ENCODE measurements at regions not wholly inside any gene's neighbourhood (a gene's known extent, or its start where the extent isn't known, plus 50 kb on each side); places are given as distances from the start of the nearest gene placed in this dataset.

- Mint-ChIP-seq H3K27me3 (ENCODE audit: low read depth) (peaks cover 1% of the 10 kb centered on the region), H3K9me3 (ENCODE audit: low read depth) (no peaks in the 10 kb centered on the region), H3K4me1 (ENCODE audit: low read depth) (no peaks in the 10 kb centered on the region), H3K36me3 (ENCODE audit: low read depth) (no peaks in the 10 kb centered on the region), H3K27ac (ENCODE audit: unreplicated experiment) (no peak overlapping the region), H3K4me3 (ENCODE audit: unreplicated experiment) (no peak overlapping the region)
- no peak for TF ChIP-seq CTCF (IDR thresholded peaks at IDR 0.05)
- DNase-seq (ENCODE audit: low spot score), result no peak
Observed at GRCh38 chr4:11768251-11768972, 339.7 kb upstream of the HS3ST1 start.

- H3K4me3 Mint-ChIP-seq (ENCODE audit: unreplicated experiment), result no peak overlapping the region
- no peak overlapping the region for H3K27ac Mint-ChIP-seq (ENCODE audit: unreplicated experiment)
- peak; percentile 90 for TF ChIP-seq CTCF (IDR thresholded peaks at IDR 0.05)
- H3K27me3 Mint-ChIP-seq (ENCODE audit: low read depth), result peaks cover 8% of the 10 kb centered on the region
- DNase-seq (ENCODE audit: low spot score), result no peak
- H3K9me3 Mint-ChIP-seq (ENCODE audit: low read depth), result no peaks in the 10 kb centered on the region
- no peaks in the 10 kb centered on the region for H3K4me1 Mint-ChIP-seq (ENCODE audit: low read depth)
- H3K36me3 Mint-ChIP-seq (ENCODE audit: low read depth), result no peaks in the 10 kb centered on the region
Observed at GRCh38 chr4:11765849-11766453, 337.3 kb upstream of the HS3ST1 start.

GRCh38 chr4:11748164-11748872 is 319.6 kb upstream of the HS3ST1 start:
- H3K4me1 Mint-ChIP-seq (ENCODE audit: low read depth), result peaks cover 11% of the 10 kb centered on the region
- no peaks in the 10 kb centered on the region for H3K36me3 Mint-ChIP-seq (ENCODE audit: low read depth)
- DNase-seq (ENCODE audit: low spot score), result no peak
- H3K27ac Mint-ChIP-seq (ENCODE audit: unreplicated experiment), result peak overlapping the region; percentile 13
- H3K9me3 Mint-ChIP-seq (ENCODE audit: low read depth), result peaks cover 8% of the 10 kb centered on the region
- H3K27me3 Mint-ChIP-seq (ENCODE audit: low read depth), result no peaks in the 10 kb centered on the region
- peak overlapping the region; percentile 5 for H3K4me3 Mint-ChIP-seq (ENCODE audit: unreplicated experiment)
- TF ChIP-seq CTCF (IDR thresholded peaks at IDR 0.05), result no peak

- no peak for TF ChIP-seq CTCF (IDR thresholded peaks at IDR 0.05)
- H3K27ac Mint-ChIP-seq (ENCODE audit: unreplicated experiment), result no peak overlapping the region
- H3K27me3 Mint-ChIP-seq (ENCODE audit: low read depth), result no peaks in the 10 kb centered on the region
- no peak overlapping the region for H3K4me3 Mint-ChIP-seq (ENCODE audit: unreplicated experiment)
- H3K9me3 Mint-ChIP-seq (ENCODE audit: low read depth), result peaks cover 4% of the 10 kb centered on the region
- H3K4me1 Mint-ChIP-seq (ENCODE audit: low read depth), result peaks cover 11% of the 10 kb centered on the region
- no peak for DNase-seq (ENCODE audit: low spot score)
- no peaks in the 10 kb centered on the region for H3K36me3 Mint-ChIP-seq (ENCODE audit: low read depth)
Observed at GRCh38 chr4:11746734-11747133, 318.0 kb upstream of the HS3ST1 start.

GRCh38 chr4:11743976-11744375 is 315.3 kb upstream of the HS3ST1 start:
- H3K4me1 Mint-ChIP-seq (ENCODE audit: low read depth), result peaks cover 16% of the 10 kb centered on the region
- no peak for DNase-seq (ENCODE audit: low spot score)
- no peaks in the 10 kb centered on the region for H3K9me3 Mint-ChIP-seq (ENCODE audit: low read depth)
- TF ChIP-seq CTCF (IDR thresholded peaks at IDR 0.05), result no peak
- H3K27me3 Mint-ChIP-seq (ENCODE audit: low read depth), result no peaks in the 10 kb centered on the region
- no peaks in the 10 kb centered on the region for H3K36me3 Mint-ChIP-seq (ENCODE audit: low read depth)
- H3K27ac Mint-ChIP-seq (ENCODE audit: unreplicated experiment), result no peak overlapping the region
- H3K4me3 Mint-ChIP-seq (ENCODE audit: unreplicated experiment), result no peak overlapping the region

Measured in chondrocyte (in vitro differentiated cells).